HG02571 (cell line): ENCODE measurements at regions not wholly inside any gene's neighbourhood (a gene's known extent, or its start where the extent isn't known, plus 50 kb on each side); places are given as distances from the start of the nearest gene placed in this dataset.
"Not testable (repeated sequence)": the region's sequence is repeated elsewhere in the genome, so short reads cannot be mapped to it uniquely, and the experiment has no call there.

Experiments
- ATAC-seq: cut with Tn5 transposase; IDR thresholded peaks from one replicate; pipeline ENCODE4 v1.9.1; 2021; ENCODE audit warnings: mild to moderate bottlenecking, moderate library complexity; ENCODE audit not compliant: unreplicated experiment

GRCh38 chr7:13728430-13728829 is 261.0 kb downstream of the ETV1 start:
- not testable (repeated sequence) for ATAC-seq

GRCh38 chr7:13731643-13732042 is 257.8 kb downstream of the ETV1 start:
- ATAC-seq: no peak

- no peak for ATAC-seq
Observed at GRCh38 chr7:13737563-13737962, 251.9 kb downstream of the ETV1 start.

- ATAC-seq: no peak
Observed at GRCh38 chr7:13742126-13742525, 247.3 kb downstream of the ETV1 start.

GRCh38 chr7:13742811-13743210 is 246.7 kb downstream of the ETV1 start:
- ATAC-seq: no peak

- no peak for ATAC-seq
Observed at GRCh38 chr7:13743226-13743625, 246.2 kb downstream of the ETV1 start.

- no peak for ATAC-seq
Observed at GRCh38 chr7:13745530-13745929, 243.9 kb downstream of the ETV1 start.

- ATAC-seq: no peak
Observed at GRCh38 chr7:13748998-13749397, 240.5 kb downstream of the ETV1 start.

GRCh38 chr7:13749636-13750035 is 239.8 kb downstream of the ETV1 start:
- ATAC-seq: no peak

- ATAC-seq: no peak
Observed at GRCh38 chr7:13751766-13752165, 237.7 kb downstream of the ETV1 start.

GRCh38 chr7:13757841-13758240 is 231.6 kb downstream of the ETV1 start:
- no peak for ATAC-seq

GRCh38 chr7:13765853-13766252 is 223.6 kb downstream of the ETV1 start:
- ATAC-seq: not testable (repeated sequence)

GRCh38 chr7:13770305-13770704 is 219.2 kb downstream of the ETV1 start:
- no peak for ATAC-seq

GRCh38 chr7:13774976-13775375 is 214.5 kb downstream of the ETV1 start:
- no peak for ATAC-seq

- ATAC-seq: no peak
Observed at GRCh38 chr7:13777242-13777641, 212.2 kb downstream of the ETV1 start.

GRCh38 chr7:13778967-13779366 is 210.5 kb downstream of the ETV1 start:
- ATAC-seq: no peak

- no peak for ATAC-seq
Observed at GRCh38 chr7:13790611-13791010, 198.9 kb downstream of the ETV1 start.

GRCh38 chr7:13792208-13792607 is 197.3 kb downstream of the ETV1 start:
- ATAC-seq: no peak

- no peak for ATAC-seq
Observed at GRCh38 chr7:13793926-13794325, 195.5 kb downstream of the ETV1 start.

- no peak for ATAC-seq
Observed at GRCh38 chr7:13794581-13794980, 194.9 kb downstream of the ETV1 start.

- no peak for ATAC-seq
Observed at GRCh38 chr7:13797545-13797944, 191.9 kb downstream of the ETV1 start.

GRCh38 chr7:13800694-13801448 is 188.6 kb downstream of the ETV1 start:
- no peak for ATAC-seq

GRCh38 chr7:13801669-13802068 is 187.8 kb downstream of the ETV1 start:
- no peak for ATAC-seq
